ENCODE measurements at regions not wholly inside any gene's neighbourhood (a gene's known extent, or its start where the extent isn't known, plus 50 kb on each side); places are given as distances from the start of the nearest gene placed in this dataset.

GRCh38 chr14:104429291-104429861, 150.2 kb upstream of the C14orf180 start:
- H3K27me3 ChIP-seq (ENCODE audit: control insufficient read depth, insufficient read depth, low read length) = no peaks in the 10 kb centered on the region
- H3K36me3 ChIP-seq (ENCODE audit: control insufficient read depth, insufficient read depth, low read length) = no peaks in the 10 kb centered on the region
- WGBS (ENCODE audit: insufficient coverage) = 75% methylated on average over 28 of the region's 30 CpGs
- no peaks in the 10 kb centered on the region for H3K4me1 ChIP-seq (ENCODE audit: control insufficient read depth, insufficient read depth, low read length)
- no peak for TF ChIP-seq CTCF (IDR thresholded peaks at IDR 0.05)
- no peak overlapping the region for H3K27ac Mint-ChIP-seq
- H3K27ac ChIP-seq (ENCODE audit: low read length) = no peak overlapping the region
- H3K36me3 Mint-ChIP-seq = no peaks in the 10 kb centered on the region
- H3K9me3 Mint-ChIP-seq = no peaks in the 10 kb centered on the region
- H3K4me1 Mint-ChIP-seq = peaks cover 0 to 9% of the 10 kb centered on the region in 2 donors
- ATAC-seq (no peak), DNase-seq (no peak)
- H3K4me3 ChIP-seq (ENCODE audit: low read length) = no peak overlapping the region
- no peak overlapping the region for H3K4me3 Mint-ChIP-seq
- H3K27me3 Mint-ChIP-seq (ENCODE audit: low read depth in 2 of 2) = peaks cover 0 to 6% of the 10 kb centered on the region in 2 donors
- intact Hi-C loops (cut with micrococcal nuclease) = no loop called here
- H3K9me3 ChIP-seq (ENCODE audit: control insufficient read depth, insufficient read depth, low read length) = no peaks in the 10 kb centered on the region

- ATAC-seq = no peak
- Mint-ChIP-seq H3K9me3 (no peaks in the 10 kb centered on the region), H3K27me3 (ENCODE audit: low read depth in 2 of 2) (peaks cover 0 to 6% of the 10 kb centered on the region in 2 donors), H3K4me3 (no peak overlapping the region), H3K4me1 (peaks cover 0 to 16% of the 10 kb centered on the region in 2 donors), H3K27ac (no peak overlapping the region), H3K36me3 (no peaks in the 10 kb centered on the region)
- no peaks in the 10 kb centered on the region for H3K36me3 ChIP-seq (ENCODE audit: control insufficient read depth, insufficient read depth, low read length)
- peaks cover 6% of the 10 kb centered on the region for H3K4me1 ChIP-seq (ENCODE audit: control insufficient read depth, insufficient read depth, low read length)
- 87% methylated on average over 15 of the region's 15 CpGs for WGBS (ENCODE audit: insufficient coverage)
- no peak for TF ChIP-seq CTCF (IDR thresholded peaks at IDR 0.05)
- H3K27ac ChIP-seq (ENCODE audit: low read length) = no peak overlapping the region
- DNase-seq = no peak
- intact Hi-C loops (cut with micrococcal nuclease) = no loop called here
- H3K9me3 ChIP-seq (ENCODE audit: control insufficient read depth, insufficient read depth, low read length) = no peaks in the 10 kb centered on the region
- H3K4me3 ChIP-seq (ENCODE audit: low read length) = no peak overlapping the region
- H3K27me3 ChIP-seq (ENCODE audit: control insufficient read depth, insufficient read depth, low read length) = no peaks in the 10 kb centered on the region
These were observed 148.1 kb upstream of the C14orf180 start for GRCh38 chr14:104431351-104431928.

- H3K27ac ChIP-seq (ENCODE audit: low read length) = no peak overlapping the region
- no peak for DNase-seq
- no peaks in the 10 kb centered on the region for H3K36me3 ChIP-seq (ENCODE audit: control insufficient read depth, insufficient read depth, low read length)
- H3K4me1 Mint-ChIP-seq = peaks cover 0 to 18% of the 10 kb centered on the region in 2 donors
- H3K9me3 ChIP-seq (ENCODE audit: control insufficient read depth, insufficient read depth, low read length) = no peaks in the 10 kb centered on the region
- H3K4me1 ChIP-seq (ENCODE audit: control insufficient read depth, insufficient read depth, low read length) = peaks cover 6% of the 10 kb centered on the region
- H3K36me3 Mint-ChIP-seq = no peaks in the 10 kb centered on the region
- no peak for TF ChIP-seq CTCF (IDR thresholded peaks at IDR 0.05)
- H3K27ac Mint-ChIP-seq = no peak overlapping the region
- H3K4me3 ChIP-seq (ENCODE audit: low read length) = no peak overlapping the region
- WGBS (ENCODE audit: insufficient coverage) = 87% methylated on average over 11 of the region's 11 CpGs
- ATAC-seq = no peak
- no peaks in the 10 kb centered on the region for H3K27me3 ChIP-seq (ENCODE audit: control insufficient read depth, insufficient read depth, low read length)
- intact Hi-C loops (cut with micrococcal nuclease) = no loop called here
- no peaks in the 10 kb centered on the region for H3K9me3 Mint-ChIP-seq
- no peak overlapping the region for H3K4me3 Mint-ChIP-seq
- H3K27me3 Mint-ChIP-seq (ENCODE audit: low read depth in 2 of 2) = peaks cover 0 to 6% of the 10 kb centered on the region in 2 donors
These were observed 147.5 kb upstream of the C14orf180 start for GRCh38 chr14:104431929-104432541.
